HUES64 (cell line): ENCODE measurements at regions not wholly inside any gene's neighbourhood (a gene's known extent, or its start where the extent isn't known, plus 50 kb on each side); places are given as distances from the start of the nearest gene placed in this dataset.

ENCODE experiments used
- H3K27ac ChIP-seq: 2 replicates; pipeline ENCODE4 v1.7.0; 2013; ENCODE audit warnings: low read depth, low read length, inconsistent platforms
- H3K27me3 ChIP-seq: 2 replicates; pipeline ENCODE4 v1.6.1; 2013; ENCODE audit warnings: mild to moderate bottlenecking, low read length; ENCODE audit not compliant: insufficient read depth
- H3K36me3 ChIP-seq: 2 replicates; pipeline ENCODE4 v1.6.1; 2013; ENCODE audit warnings: mild to moderate bottlenecking, low read length; ENCODE audit not compliant: insufficient read depth
- H3K4me1 ChIP-seq: 2 replicates; pipeline ENCODE4 v1.6.1; 2013; ENCODE audit warnings: mild to moderate bottlenecking, low read length, moderate library complexity; ENCODE audit not compliant: insufficient read depth
- H3K4me3 ChIP-seq: 2 replicates; pipeline ENCODE4 v1.5.1; 2013; ENCODE audit warnings: mild to moderate bottlenecking, low read length, moderate library complexity
- H3K9ac ChIP-seq: 2 replicates; pipeline ENCODE4 v1.6.1; 2013; ENCODE audit warnings: mild to moderate bottlenecking, low read depth, low read length
- H3K9me3 ChIP-seq: 2 replicates; pipeline ENCODE4 v1.6.1; 2013; ENCODE audit warnings: low read depth, low read length; ENCODE audit not compliant: insufficient read depth
- WGBS: fragments of 150-250, 120-280 bp; methylation state at CpG from one replicate; pipeline ENCODE4 v1.1.7; 2013; ENCODE audit warnings: missing lambda C conversion rate; 5-methylcytosine and 5-hydroxymethylcytosine counted together

- H3K9me3 ChIP-seq, result no peaks in the 10 kb centered on the region
- no peak overlapping the region for H3K4me3 ChIP-seq
- no peaks in the 10 kb centered on the region for H3K27me3 ChIP-seq
- H3K9ac ChIP-seq, result no peak overlapping the region
- WGBS, result 80% methylated on average over 1 of the region's 1 CpG
- no peak overlapping the region for H3K27ac ChIP-seq
- H3K36me3 ChIP-seq, result no peaks in the 10 kb centered on the region
- no peaks in the 10 kb centered on the region for H3K4me1 ChIP-seq
Observed at GRCh38 chr7:41067576-41067975, 635.3 kb downstream of the INHBA start.

DNA sequence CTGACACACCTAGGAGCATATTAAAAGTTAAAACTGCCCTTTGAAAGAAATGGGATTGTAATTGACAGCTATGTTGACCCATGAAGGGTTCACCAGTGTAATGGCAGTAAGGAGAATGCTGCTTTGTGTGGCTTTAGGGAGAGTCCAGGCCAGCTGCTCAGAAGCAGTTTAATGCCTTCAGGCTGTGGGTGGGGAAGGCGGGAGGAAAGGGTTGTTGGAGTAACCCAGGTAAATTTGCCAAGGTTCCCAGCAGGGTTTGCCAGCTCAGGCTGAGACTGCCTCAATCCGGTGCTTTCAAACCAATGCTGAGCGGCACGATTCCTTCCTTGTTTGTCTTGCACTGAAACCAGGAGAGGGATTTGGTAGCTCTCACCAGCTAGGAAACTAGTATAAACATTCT is 637.2 kb downstream of the INHBA start:
- no peaks in the 10 kb centered on the region for H3K9me3 ChIP-seq
- 95% methylated on average over 4 of the region's 4 CpGs for WGBS
- no peak overlapping the region for H3K9ac ChIP-seq
- H3K36me3 ChIP-seq, result no peaks in the 10 kb centered on the region
- H3K27me3 ChIP-seq, result peaks cover 8% of the 10 kb centered on the region
- no peaks in the 10 kb centered on the region for H3K4me1 ChIP-seq
- no peak overlapping the region for H3K4me3 ChIP-seq
- H3K27ac ChIP-seq, result no peak overlapping the region

GRCh38 chr7:41063116-41063515 is 639.8 kb downstream of the INHBA start:
- H3K27me3 ChIP-seq, result peaks cover 23% of the 10 kb centered on the region
- 95% methylated on average over 3 of the region's 4 CpGs for WGBS
- H3K9ac ChIP-seq, result no peak overlapping the region
- peaks cover 14% of the 10 kb centered on the region for H3K4me1 ChIP-seq
- H3K4me3 ChIP-seq, result no peak overlapping the region
- no peak overlapping the region for H3K27ac ChIP-seq
- H3K36me3 ChIP-seq, result no peaks in the 10 kb centered on the region
- no peaks in the 10 kb centered on the region for H3K9me3 ChIP-seq

- WGBS, result 97% methylated on average over 6 of the region's 6 CpGs
Observed at GRCh38 chr7:41060796-41061195, 642.1 kb downstream of the INHBA start.

GRCh38 chr7:41059796-41060195 is 643.1 kb downstream of the INHBA start:
- H3K4me1 ChIP-seq, result peaks cover 14% of the 10 kb centered on the region
- 78% methylated on average over 4 of the region's 4 CpGs for WGBS
- no peak overlapping the region for H3K4me3 ChIP-seq
- H3K27me3 ChIP-seq, result peaks cover 30% of the 10 kb centered on the region
- H3K9ac ChIP-seq, result no peak overlapping the region
- H3K36me3 ChIP-seq, result no peaks in the 10 kb centered on the region
- H3K27ac ChIP-seq, result no peak overlapping the region
- H3K9me3 ChIP-seq, result no peaks in the 10 kb centered on the region

More at GRCh38 chr7:41060796-41061195, 642.1 kb downstream of the INHBA start:
- Histone ChIP-seq H3K9ac (no peak overlapping the region), H3K9me3 (no peaks in the 10 kb centered on the region), H3K27ac (no peak overlapping the region), H3K4me1 (peaks cover 14% of the 10 kb centered on the region), H3K27me3 (peaks cover 27% of the 10 kb centered on the region), H3K36me3 (no peaks in the 10 kb centered on the region), H3K4me3 (no peak overlapping the region)

- Histone ChIP-seq H3K27ac (peak overlapping the region; percentile 15; the same call in 1 of the 2 replicates), H3K36me3 (no peaks in the 10 kb centered on the region), H3K9me3 (no peaks in the 10 kb centered on the region), H3K27me3 (peaks cover 30% of the 10 kb centered on the region), H3K4me3 (no peak overlapping the region), H3K4me1 (peaks cover 14% of the 10 kb centered on the region), H3K9ac (no peak overlapping the region)
- WGBS, result 84% methylated on average over 4 of the region's 4 CpGs
Observed at GRCh38 chr7:41058986-41059741, 643.7 kb downstream of the INHBA start.

DNA sequence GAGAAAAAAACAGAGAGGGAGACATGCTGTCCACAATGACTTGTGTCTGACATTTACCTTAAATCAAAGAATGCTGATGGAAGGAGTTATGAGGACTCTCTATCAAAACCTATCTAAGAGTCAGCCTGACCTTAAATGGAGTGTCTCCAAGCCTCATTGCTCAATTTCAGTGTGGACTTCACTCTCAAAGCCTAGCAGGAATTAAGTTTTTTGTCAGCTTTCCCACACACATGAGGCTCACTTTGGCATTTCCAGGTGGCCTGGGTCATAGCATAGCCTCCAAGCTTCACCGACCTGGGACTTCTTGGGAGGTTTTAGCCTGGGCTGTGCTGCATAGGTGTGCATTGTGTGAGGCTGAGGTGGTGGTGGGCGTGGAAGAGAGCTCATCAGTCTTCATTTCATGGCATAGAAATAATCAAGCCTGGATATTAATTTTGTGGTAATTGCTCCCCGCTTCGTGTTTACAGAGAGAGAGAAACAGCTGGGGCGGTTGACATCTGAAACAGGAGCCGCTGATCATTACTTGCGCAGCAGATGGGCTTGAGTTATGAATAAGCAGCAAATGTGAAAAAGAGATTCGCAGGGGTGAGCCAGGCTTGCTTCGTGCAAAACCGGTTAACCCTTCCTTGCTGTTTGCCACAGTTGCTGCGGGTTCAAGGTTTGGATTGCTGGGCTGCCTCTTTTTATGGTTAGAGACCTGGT is 647.8 kb downstream of the INHBA start:
- no peak overlapping the region for H3K27ac ChIP-seq
- H3K27me3 ChIP-seq, result peaks cover 16% of the 10 kb centered on the region
- H3K4me3 ChIP-seq, result no peak overlapping the region
- H3K4me1 ChIP-seq, result peaks cover 21% of the 10 kb centered on the region
- no peaks in the 10 kb centered on the region for H3K9me3 ChIP-seq
- no peak overlapping the region for H3K9ac ChIP-seq
- no peaks in the 10 kb centered on the region for H3K36me3 ChIP-seq
- WGBS, result 95% methylated on average over 11 of the region's 11 CpGs

- H3K4me1 ChIP-seq, result peaks cover 10% of the 10 kb centered on the region; the same call in 1 of the 2 replicates
- no peak overlapping the region for H3K4me3 ChIP-seq
- no peaks in the 10 kb centered on the region for H3K36me3 ChIP-seq
- H3K27ac ChIP-seq, result no peak overlapping the region
- H3K9me3 ChIP-seq, result no peaks in the 10 kb centered on the region
- no peak overlapping the region for H3K9ac ChIP-seq
- peaks cover 11% of the 10 kb centered on the region for H3K27me3 ChIP-seq
- WGBS, result 90% methylated on average over 1 of the region's 2 CpGs
Observed at GRCh38 chr7:41053820-41054219, 649.1 kb downstream of the INHBA start.

DNA sequence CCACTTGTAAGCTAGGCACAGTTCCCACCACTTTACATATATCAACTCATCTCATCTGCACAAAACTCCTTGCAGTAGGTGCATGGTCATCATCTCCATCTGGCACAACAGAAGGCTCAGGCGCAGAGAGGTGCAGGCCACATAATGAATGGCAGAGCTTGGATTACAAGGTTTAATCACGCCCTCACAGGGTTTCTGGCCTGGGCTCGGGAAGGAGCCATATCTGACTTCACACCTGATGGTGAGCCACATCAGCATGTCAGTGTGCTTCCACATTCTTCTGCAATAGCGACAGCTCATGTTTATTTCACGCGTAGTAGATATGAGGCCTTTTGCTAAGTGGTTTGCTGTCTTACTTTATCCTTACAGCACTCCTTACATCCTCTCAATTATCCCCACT is 650.2 kb downstream of the INHBA start:
- Histone ChIP-seq H3K4me3 (no peak overlapping the region), H3K27ac (no peak overlapping the region), H3K4me1 (0 out of 2 replicates have a peak, but pooled peaks cover 8% of the 10 kb centered on the region), H3K27me3 (peaks cover 3% of the 10 kb centered on the region; the same call in 1 of the 2 replicates), H3K9ac (no peak overlapping the region), H3K36me3 (no peaks in the 10 kb centered on the region), H3K9me3 (no peaks in the 10 kb centered on the region)
- 73% methylated on average over 6 of the region's 6 CpGs for WGBS

DNA sequence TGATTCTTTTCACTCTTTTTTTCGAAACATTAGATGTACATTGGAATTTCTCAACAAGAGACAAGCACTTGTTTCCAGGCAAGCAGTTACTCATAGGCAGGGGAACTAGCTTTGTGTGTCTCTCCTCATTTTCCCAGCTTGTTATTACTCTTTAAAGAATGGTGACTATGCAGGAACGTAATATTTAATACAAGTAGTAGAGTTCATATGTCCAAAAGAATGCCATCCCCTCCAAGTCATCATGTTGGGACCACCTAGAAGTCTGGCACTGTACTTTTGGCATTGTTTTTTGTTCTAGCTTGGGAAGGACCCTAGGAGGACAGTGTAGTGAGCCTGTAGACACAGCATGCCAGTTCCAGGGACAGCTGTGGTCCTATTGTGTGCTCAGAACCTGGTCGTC is 650.7 kb downstream of the INHBA start:
- no peaks in the 10 kb centered on the region for H3K36me3 ChIP-seq
- WGBS, result 91% methylated on average over 3 of the region's 3 CpGs
- 0 out of 2 replicates have a peak, but pooled peaks cover 8% of the 10 kb centered on the region for H3K4me1 ChIP-seq
- no peaks in the 10 kb centered on the region for H3K9me3 ChIP-seq
- no peak overlapping the region for H3K27ac ChIP-seq
- H3K9ac ChIP-seq, result no peak overlapping the region
- peaks cover 3% of the 10 kb centered on the region; the same call in 1 of the 2 replicates for H3K27me3 ChIP-seq
- H3K4me3 ChIP-seq, result no peak overlapping the region

DNA sequence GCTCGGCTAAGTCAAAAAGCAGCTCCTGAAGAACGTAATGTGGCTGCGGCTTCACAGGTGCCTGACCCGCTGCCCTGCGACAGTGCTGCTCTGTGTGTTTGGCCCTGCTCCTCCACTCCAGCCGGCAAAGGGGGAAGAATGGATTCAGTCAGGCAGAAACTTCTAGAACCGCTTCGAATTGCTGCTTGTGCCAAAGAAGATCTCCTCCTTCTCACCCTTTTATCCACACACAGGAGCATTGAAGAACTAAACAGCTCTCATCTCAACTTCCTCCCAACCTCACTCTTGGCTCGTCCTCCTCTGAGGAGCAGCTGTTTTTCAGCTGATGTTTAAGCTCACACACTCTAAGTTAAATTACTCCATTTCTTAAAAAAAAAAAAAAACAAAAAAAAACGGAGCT is 651.4 kb downstream of the INHBA start:
- H3K36me3 ChIP-seq, result no peaks in the 10 kb centered on the region
- H3K4me3 ChIP-seq, result no peak overlapping the region
- H3K27ac ChIP-seq, result no peak overlapping the region
- H3K9me3 ChIP-seq, result no peaks in the 10 kb centered on the region
- WGBS, result 90% methylated on average over 10 of the region's 10 CpGs
- peaks cover 3% of the 10 kb centered on the region; the same call in 1 of the 2 replicates for H3K27me3 ChIP-seq
- 0 out of 2 replicates have a peak, but pooled peaks cover 8% of the 10 kb centered on the region for H3K4me1 ChIP-seq
- H3K9ac ChIP-seq, result no peak overlapping the region
